GM06990 (cell line): ENCODE measurements at regions not wholly inside any gene's neighbourhood (a gene's known extent, or its start where the extent isn't known, plus 50 kb on each side); places are given as distances from the start of the nearest gene placed in this dataset.

ENCODE experiments used
- DNase-seq: peaks from one replicate; pipeline ENCODE4 v3.0.0-alpha.2; 2011; ENCODE audit not compliant: insufficient read length; ENCODE audit errors: extremely low read depth
- H3K27me3 ChIP-seq: replicated peaks from 2 replicates; pipeline ENCODE4 v1.6.0; 2011; ENCODE audit warnings: low read length; ENCODE audit not compliant: control insufficient read depth, insufficient read depth
- H3K36me3 ChIP-seq: 2 replicates; pipeline ENCODE4 v1.5.1; 2011; ENCODE audit warnings: low read length; ENCODE audit not compliant: control insufficient read depth, insufficient read depth
- H3K4me3 ChIP-seq: replicated peaks from 2 replicates; pipeline ENCODE4 v1.5.1; 2011; ENCODE audit warnings: low read depth, mild to moderate bottlenecking, control low read depth, low read length
- CTCF ChIP-seq: IDR thresholded peaks from 2 replicates; pipeline ENCODE4 v1.5.1; 2011; ENCODE audit warnings: low read length, control low read depth, mild to moderate bottlenecking, inconsistent platforms; ENCODE audit not compliant: insufficient read depth, poor library complexity, severe bottlenecking

DNA sequence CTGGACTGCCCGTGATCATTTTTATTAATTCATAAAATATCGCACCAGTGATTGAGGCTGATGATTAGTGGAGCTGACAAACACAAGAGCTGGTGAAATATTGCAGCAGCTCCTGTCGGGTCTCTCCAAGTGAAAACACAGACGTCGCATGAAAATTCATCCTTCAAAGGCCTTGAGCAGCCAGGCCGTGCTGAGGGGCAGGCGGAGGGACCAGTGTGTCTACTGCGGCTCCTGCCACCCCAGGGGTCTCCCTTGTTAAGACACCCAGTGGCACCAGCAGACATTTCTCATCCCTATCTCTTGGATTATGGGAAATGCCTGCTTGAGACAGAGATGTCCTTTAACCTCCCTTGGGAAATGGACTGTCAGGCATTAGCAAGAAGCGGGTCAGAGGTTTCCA is 289.4 kb upstream of the TLE3 start:
- H3K36me3 ChIP-seq = no peaks in the 10 kb centered on the region
- TF ChIP-seq CTCF = no peak
- no peak overlapping the region for H3K4me3 ChIP-seq
- no peaks in the 10 kb centered on the region for H3K27me3 ChIP-seq
- DNase-seq = no peak

- H3K36me3 ChIP-seq = no peaks in the 10 kb centered on the region
- no peak for TF ChIP-seq CTCF
- H3K27me3 ChIP-seq = no peaks in the 10 kb centered on the region
- no peak for DNase-seq
- H3K4me3 ChIP-seq = no peak overlapping the region
These were observed 288.0 kb upstream of the TLE3 start for GRCh38 chr15:70385711-70386110.

GRCh38 chr15:70385052-70385451 is 287.3 kb upstream of the TLE3 start:
- no peak for DNase-seq
- no peak for TF ChIP-seq CTCF
- Histone ChIP-seq H3K27me3 (no peaks in the 10 kb centered on the region), H3K36me3 (no peaks in the 10 kb centered on the region), H3K4me3 (no peak overlapping the region)

- Histone ChIP-seq H3K36me3 (no peaks in the 10 kb centered on the region), H3K4me3 (no peak overlapping the region), H3K27me3 (peaks cover under 1% of the 10 kb centered on the region; the same call in 1 of the 2 replicates)
- no peak for TF ChIP-seq CTCF
- no peak for DNase-seq
These were observed 286.1 kb upstream of the TLE3 start for GRCh38 chr15:70383856-70384255.

DNA sequence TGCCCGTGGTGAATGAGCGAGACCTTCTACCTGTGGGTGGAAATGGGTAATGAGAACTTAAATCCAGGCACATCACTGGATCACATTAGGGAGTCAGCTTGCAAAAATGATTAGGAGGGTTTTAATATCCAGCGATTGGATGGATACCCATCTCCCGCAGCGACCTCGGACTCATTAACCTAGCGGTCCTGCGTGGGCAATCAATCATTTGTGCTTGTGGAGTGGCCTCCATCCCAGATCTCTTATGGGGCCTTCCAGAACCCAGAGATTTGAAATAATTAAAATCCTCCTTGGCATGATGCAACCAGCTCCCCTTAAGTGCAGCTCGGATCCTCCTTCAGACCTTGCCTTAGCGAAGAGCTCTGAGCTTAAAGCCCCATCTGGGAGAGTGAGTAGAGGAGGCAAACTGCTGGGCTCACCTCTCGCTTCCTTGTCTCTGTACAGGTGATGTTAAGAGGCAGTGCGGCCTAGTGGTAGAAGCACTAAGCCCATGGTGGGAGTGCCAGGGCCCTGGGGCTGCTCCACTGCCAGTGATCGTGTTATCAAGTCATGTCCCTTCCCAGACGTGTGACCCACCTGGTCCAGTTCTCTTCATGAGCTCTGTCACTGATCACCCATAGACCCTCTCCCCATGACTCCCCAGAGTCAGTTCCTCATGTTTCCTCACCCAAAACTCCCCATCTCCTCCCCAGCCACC is 285.2 kb upstream of the TLE3 start:
- peaks cover 2% of the 10 kb centered on the region for H3K27me3 ChIP-seq
- DNase-seq = no peak
- no peak for TF ChIP-seq CTCF
- no peaks in the 10 kb centered on the region for H3K36me3 ChIP-seq
- no peak overlapping the region for H3K4me3 ChIP-seq

DNA sequence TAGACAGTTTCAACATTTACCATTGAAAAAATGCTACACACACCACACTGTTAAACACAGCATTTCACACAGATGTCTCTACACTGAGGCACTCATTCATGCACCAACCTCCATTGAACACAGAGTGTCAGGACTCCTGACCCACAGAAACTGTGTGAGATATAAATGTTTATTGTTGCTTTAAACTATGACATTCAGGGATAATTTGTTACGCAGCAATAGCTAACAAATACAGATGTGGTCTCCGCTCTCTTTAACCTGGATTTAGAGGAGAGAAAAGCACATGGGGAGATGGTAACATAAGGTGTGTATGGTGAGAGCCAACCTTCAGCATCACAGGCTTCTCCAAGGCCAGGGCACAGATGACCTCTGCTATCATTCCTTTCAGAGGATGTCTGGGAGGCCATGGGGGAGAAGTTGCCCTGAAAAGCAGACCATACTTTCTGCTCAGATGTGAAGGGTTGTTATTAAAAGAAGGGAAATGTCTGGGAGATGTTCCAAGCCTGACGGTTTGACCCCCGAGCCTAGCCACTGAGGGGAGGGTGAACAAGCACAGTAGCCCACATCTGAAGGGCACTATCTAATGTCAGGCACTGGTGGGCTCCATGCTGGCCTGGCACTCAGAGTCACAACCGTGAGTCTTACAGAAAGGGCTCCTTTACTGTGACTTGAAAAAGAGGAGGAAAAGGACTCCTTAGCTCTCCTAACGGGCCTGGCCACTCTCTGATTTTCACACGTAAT is 284.5 kb upstream of the TLE3 start:
- H3K27me3 ChIP-seq = peaks cover 2% of the 10 kb centered on the region
- DNase-seq = no peak
- no peaks in the 10 kb centered on the region for H3K36me3 ChIP-seq
- no peak overlapping the region for H3K4me3 ChIP-seq
- TF ChIP-seq CTCF = no peak
